ENCODE measurements at regions not wholly inside any gene's neighbourhood (a gene's known extent, or its start where the extent isn't known, plus 50 kb on each side); places are given as distances from the start of the nearest gene placed in this dataset.
"Not testable (repeated sequence)": the region's sequence is repeated elsewhere in the genome, so short reads cannot be mapped to it uniquely, and the experiment has no call there.

DNA sequence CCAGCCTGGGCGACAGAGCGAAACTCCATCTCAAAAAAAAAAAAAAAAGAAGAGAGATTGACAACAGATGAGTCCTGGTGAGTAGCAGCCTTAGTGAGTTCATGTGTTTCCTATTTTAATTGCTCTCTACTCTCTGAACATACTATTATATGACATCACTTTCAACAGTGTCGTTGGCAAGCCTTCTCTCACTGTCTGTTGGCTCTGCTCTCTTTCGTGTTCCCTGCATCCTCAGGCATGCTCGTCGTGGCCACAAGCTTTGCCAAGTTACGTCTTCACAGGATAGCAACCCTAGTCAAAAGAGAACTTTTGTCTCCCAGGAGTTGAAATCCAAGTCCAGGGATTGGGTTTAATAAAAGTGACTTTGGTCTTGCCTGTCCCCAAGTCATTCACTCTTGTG is 117.1 kb upstream of the EGFL6 start:
- H3K36me3 ChIP-seq, result no peaks in the 10 kb centered on the region
- no peak for DNase-seq (ENCODE audit: low read depth in 1 of 2, low spot score in 1 of 2)
- no peaks in the 10 kb centered on the region for H3K27me3 ChIP-seq
- H3K9me3 ChIP-seq (ENCODE audit: low read depth), result no peaks in the 10 kb centered on the region
- H3K27ac ChIP-seq, result no peak overlapping the region
- H3K4me3 ChIP-seq, result no peak overlapping the region
- TF ChIP-seq, protein P1, sequence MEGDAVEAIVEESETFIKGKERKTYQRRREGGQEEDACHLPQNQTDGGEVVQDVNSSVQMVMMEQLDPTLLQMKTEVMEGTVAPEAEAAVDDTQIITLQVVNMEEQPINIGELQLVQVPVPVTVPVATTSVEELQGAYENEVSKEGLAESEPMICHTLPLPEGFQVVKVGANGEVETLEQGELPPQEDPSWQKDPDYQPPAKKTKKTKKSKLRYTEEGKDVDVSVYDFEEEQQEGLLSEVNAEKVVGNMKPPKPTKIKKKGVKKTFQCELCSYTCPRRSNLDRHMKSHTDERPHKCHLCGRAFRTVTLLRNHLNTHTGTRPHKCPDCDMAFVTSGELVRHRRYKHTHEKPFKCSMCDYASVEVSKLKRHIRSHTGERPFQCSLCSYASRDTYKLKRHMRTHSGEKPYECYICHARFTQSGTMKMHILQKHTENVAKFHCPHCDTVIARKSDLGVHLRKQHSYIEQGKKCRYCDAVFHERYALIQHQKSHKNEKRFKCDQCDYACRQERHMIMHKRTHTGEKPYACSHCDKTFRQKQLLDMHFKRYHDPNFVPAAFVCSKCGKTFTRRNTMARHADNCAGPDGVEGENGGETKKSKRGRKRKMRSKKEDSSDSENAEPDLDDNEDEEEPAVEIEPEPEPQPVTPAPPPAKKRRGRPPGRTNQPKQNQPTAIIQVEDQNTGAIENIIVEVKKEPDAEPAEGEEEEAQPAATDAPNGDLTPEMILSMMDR (IDR thresholded peaks at IDR 0.05; ENCODE audit: low read depth, low read length), result no peak
- H3K4me1 ChIP-seq (ENCODE audit: low read depth), result no peaks in the 10 kb centered on the region

DNA sequence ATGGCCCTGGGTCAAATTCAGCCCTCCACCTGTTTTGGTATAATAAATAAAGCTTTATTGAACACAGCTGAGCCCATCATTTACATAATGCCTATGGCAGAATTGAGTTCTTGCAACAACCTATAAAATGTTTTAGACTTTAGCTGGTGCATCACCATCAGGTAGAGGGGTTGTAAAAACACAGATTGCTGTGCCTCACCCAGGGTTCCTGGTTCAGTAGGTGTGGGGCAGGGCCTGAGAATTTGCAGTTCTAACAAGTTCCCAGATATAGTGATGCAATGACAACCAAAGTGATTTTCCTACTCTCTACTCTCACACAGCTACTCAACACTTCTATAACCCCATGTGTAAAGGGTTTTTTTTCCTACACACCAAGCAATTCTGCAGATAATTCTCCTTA is 120.0 kb upstream of the EGFL6 start:
- Histone ChIP-seq H3K4me1 (ENCODE audit: low read depth) (no peaks in the 10 kb centered on the region), H3K27me3 (no peaks in the 10 kb centered on the region), H3K4me3 (no peak overlapping the region), H3K36me3 (no peaks in the 10 kb centered on the region), H3K27ac (no peak overlapping the region), H3K9me3 (ENCODE audit: low read depth) (no peaks in the 10 kb centered on the region)
- no peak for DNase-seq (ENCODE audit: low read depth in 1 of 2, low spot score in 1 of 2)
- TF ChIP-seq, protein P1 (IDR thresholded peaks at IDR 0.05; ENCODE audit: low read depth, low read length), result no peak

DNA sequence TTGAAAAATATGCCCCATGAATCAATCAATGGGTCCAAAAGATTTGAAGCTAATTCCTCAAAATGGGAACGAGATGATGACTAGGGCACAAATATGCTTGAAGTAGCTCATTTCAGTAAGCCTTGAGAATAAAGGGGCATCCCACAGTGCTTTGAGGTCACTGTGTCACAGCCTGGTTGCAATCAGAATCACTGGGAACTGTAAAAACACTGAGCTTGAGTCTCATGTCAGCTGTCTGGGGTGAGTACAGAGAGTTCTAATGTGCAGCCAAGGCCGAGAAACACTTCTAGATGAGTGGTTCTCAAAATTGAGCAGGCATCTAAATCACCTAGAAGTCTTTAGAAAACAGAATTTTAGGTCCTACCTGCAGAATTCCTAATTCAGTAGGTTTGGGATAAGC is 120.5 kb upstream of the EGFL6 start:
- no peaks in the 10 kb centered on the region for H3K36me3 ChIP-seq
- H3K4me3 ChIP-seq, result no peak overlapping the region
- H3K27me3 ChIP-seq, result no peaks in the 10 kb centered on the region
- H3K9me3 ChIP-seq (ENCODE audit: low read depth), result no peaks in the 10 kb centered on the region
- DNase-seq (ENCODE audit: low read depth in 1 of 2, low spot score in 1 of 2), result no peak
- no peaks in the 10 kb centered on the region for H3K4me1 ChIP-seq (ENCODE audit: low read depth)
- TF ChIP-seq, protein P1 (IDR thresholded peaks at IDR 0.05; ENCODE audit: low read depth, low read length), result no peak
- H3K27ac ChIP-seq, result no peak overlapping the region

DNA sequence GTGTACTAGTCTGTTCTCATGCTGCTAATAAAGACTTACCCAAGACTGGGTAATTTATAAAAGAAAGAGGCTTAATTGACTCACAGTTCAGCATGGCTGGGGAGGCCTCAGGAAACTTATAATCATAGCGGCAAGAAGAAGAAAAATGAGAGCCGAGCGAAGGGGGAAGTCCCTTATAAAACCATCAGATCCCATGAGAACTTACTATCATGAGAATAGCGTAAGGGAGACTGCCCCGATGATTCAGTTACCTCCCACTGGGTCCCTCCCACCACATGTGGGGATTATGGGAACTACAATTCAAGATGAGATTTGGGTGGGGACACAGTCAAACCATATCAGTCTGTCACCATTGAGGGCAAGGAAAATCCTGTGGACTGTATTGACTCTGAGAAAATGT is 121.8 kb upstream of the ATXN3L start:
- not testable (repeated sequence) for H3K27ac ChIP-seq; DNase-seq (ENCODE audit: low read depth in 1 of 2, low spot score in 1 of 2); H3K36me3 ChIP-seq; H3K4me1 ChIP-seq (ENCODE audit: low read depth); H3K9me3 ChIP-seq (ENCODE audit: low read depth); H3K27me3 ChIP-seq; H3K4me3 ChIP-seq

DNA sequence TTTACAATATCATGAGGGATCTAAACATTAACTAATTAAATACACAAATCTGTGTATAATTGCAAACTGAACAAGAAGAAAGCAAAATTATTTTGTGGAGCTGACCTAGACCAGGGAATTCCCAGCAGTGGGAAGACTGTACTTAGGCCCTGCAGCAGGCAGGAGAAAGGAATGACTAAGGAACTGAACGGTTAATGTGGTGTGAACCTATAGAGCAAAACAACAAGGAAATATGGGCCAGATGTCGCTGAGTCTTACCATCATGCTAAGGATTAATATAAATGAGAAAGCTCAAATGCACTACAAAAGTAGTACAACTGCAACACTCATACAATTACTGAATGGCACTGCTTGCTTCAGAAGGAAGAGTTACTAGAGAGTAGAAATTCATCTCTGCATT is 120.3 kb upstream of the ATXN3L start:
- TF ChIP-seq, protein P1 (IDR thresholded peaks at IDR 0.05; ENCODE audit: low read depth, low read length), result no peak
- H3K4me3 ChIP-seq, result no peak overlapping the region
- H3K9me3 ChIP-seq (ENCODE audit: low read depth), result no peaks in the 10 kb centered on the region
- no peak overlapping the region for H3K27ac ChIP-seq
- no peaks in the 10 kb centered on the region for H3K4me1 ChIP-seq (ENCODE audit: low read depth)
- H3K36me3 ChIP-seq, result no peaks in the 10 kb centered on the region
- no peaks in the 10 kb centered on the region for H3K27me3 ChIP-seq
- no peak for DNase-seq (ENCODE audit: low read depth in 1 of 2, low spot score in 1 of 2)

DNA sequence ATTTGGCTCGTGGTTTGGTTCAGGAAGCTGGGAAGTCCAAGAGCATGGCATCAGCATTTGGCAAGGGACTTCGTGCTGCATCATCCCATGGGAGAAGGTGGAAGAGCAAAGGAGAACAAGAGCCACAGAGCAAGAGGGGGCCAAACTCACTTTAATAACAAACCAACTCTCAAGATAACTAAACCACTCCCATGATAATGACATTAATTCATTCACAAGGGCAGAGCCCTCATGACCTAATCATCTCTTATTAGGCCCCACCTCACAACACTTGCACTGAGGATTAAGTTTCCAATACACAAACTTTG is 113.4 kb upstream of the ATXN3L start:
- DNase-seq (ENCODE audit: low read depth in 1 of 2, low spot score in 1 of 2), result peak in 1 of 2 donors; percentile 38
- Histone ChIP-seq H3K27ac (no peak overlapping the region), H3K9me3 (ENCODE audit: low read depth) (no peaks in the 10 kb centered on the region), H3K4me3 (no peak overlapping the region), H3K27me3 (no peaks in the 10 kb centered on the region), H3K4me1 (ENCODE audit: low read depth) (no peaks in the 10 kb centered on the region), H3K36me3 (no peaks in the 10 kb centered on the region)
- TF ChIP-seq, protein P1 (IDR thresholded peaks at IDR 0.05; ENCODE audit: low read depth, low read length), result no peak
